AG10803 (cell line): ENCODE measurements at regions not wholly inside any gene's neighbourhood (a gene's known extent, or its start where the extent isn't known, plus 50 kb on each side); places are given as distances from the start of the nearest gene placed in this dataset.
"Not testable (repeated sequence)": the region's sequence is repeated elsewhere in the genome, so short reads cannot be mapped to it uniquely, and the experiment has no call there.

Experiments used
- DNase-seq: peaks from one replicate; pipeline ENCODE4 v3.0.0; 2010; ENCODE audit warnings: low read depth
- H3K4me3 ChIP-seq: 2 replicates; pipeline ENCODE4 v1.5.1; 2011; ENCODE audit warnings: mild to moderate bottlenecking, low read length, control low read depth
- CTCF ChIP-seq: conservative IDR thresholded peaks from 2 replicates; pipeline ENCODE4 v1.5.1; 2011; ENCODE audit warnings: mild to moderate bottlenecking, low read length, control low read depth, inconsistent platforms

- H3K4me3 ChIP-seq = no peak overlapping the region
- TF ChIP-seq CTCF = no peak
- no peak for DNase-seq
Observed at GRCh38 chr5:12625667-12626263, 721.5 kb upstream of the CTNND2 start.

DNA sequence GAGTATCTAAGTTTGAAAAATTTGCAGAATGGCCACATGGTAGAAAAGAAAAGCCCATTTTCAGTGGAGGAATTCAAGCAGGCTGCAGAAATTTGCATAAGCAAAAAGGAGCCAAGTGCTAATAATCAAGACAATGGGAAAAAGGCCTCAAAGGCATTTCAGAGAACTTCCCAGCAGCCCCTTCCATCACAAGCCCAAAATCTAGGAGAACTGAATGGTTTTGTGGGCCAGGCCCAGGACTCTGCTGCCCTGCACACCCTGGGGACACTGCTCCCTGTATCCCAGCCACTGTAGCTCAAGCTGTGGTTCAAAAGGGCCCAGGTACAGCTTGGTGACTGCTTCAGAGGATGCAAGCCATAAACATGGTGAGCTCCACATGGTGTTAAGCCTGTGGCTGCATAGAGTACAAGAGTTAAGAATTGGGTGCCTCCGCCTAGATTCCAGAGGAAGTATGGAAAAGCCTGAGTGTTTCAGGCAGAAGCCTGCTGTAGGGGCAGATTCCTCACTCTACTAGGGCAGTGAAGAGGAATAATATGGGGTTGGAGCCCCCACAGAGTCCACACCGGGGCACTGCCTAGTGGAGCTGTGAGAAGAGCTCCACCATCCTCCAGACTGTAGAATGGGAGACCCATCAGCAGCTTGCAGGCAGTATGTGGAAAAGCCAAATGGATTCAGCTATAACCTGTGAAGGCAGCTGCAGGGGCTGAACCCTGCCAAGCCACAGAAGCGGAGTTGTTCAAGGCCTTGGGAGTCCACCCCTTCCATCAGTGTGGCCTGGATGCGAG, 720.7 kb upstream of the CTNND2 start:
- no peak overlapping the region for H3K4me3 ChIP-seq
- TF ChIP-seq CTCF = no peak
- DNase-seq = no peak

DNA sequence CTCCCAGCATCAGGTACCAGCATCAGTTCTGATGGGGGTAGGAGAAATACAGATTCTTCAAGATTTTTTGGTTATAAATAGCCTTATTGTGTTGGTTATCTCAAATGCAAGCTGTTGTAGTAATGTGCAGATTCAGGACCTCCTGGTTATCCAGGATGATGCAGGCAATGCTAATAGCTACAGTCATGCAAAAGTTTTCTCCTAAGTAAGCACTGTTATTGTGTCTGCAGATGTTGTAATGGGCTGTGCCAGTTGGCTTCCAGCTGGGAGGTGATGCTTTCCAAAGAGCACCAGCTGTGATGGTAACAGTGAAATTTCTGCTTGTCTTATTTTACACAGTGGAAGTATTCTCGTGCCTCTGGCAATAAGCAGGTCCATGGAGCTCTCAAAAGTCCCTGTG, 719.2 kb upstream of the CTNND2 start:
- TF ChIP-seq CTCF = no peak
- no peak for DNase-seq
- no peak overlapping the region for H3K4me3 ChIP-seq

- DNase-seq = no peak
- no peak overlapping the region for H3K4me3 ChIP-seq
- TF ChIP-seq CTCF = no peak
Observed at GRCh38 chr5:12616093-12616492, 711.8 kb upstream of the CTNND2 start.

- TF ChIP-seq CTCF = no peak
- no peak for DNase-seq
- no peak overlapping the region for H3K4me3 ChIP-seq
Observed at GRCh38 chr5:12615141-12615820, 711.0 kb upstream of the CTNND2 start.

DNA sequence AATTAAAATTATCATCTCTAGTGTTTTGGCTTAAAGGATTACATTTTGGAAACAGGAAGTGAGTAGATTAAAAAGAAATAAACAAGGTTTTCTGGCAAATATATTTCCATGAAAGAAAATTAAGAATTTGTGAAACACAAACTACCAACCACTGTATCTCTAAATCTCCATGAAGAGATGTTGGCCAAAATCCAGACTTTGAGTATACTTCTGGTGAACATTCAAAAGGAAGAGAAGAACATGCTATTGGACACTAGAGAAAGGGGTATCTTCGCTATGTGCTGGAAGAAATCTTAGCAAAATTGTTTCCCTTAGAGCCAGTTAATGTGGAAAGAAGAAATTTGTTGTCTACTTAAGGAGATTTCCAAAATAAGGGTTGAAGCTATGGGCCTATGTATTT, 710.4 kb upstream of the CTNND2 start:
- no peak for DNase-seq
- TF ChIP-seq CTCF = no peak
- H3K4me3 ChIP-seq = no peak overlapping the region

DNA sequence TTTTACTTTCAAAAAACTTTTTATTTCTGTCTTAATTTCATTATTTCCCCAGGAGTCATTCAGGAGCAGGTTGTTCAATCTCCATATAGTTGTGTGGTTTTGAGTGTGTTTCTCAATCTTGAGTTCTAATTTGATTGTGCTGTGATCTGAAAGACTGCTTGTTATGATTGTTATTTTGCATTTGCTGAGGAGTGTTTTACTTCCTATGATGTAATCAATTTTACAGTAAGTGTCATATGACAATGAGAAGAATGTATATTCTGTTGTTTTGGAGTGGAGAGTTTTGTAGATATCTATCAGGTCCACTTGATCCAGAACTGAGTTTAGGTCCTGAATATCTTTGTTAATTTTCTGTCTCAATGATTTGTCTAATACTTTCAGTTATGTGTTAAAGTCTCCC, 706.9 kb upstream of the CTNND2 start:
- TF ChIP-seq CTCF = no peak
- no peak for DNase-seq
- no peak overlapping the region for H3K4me3 ChIP-seq

DNA sequence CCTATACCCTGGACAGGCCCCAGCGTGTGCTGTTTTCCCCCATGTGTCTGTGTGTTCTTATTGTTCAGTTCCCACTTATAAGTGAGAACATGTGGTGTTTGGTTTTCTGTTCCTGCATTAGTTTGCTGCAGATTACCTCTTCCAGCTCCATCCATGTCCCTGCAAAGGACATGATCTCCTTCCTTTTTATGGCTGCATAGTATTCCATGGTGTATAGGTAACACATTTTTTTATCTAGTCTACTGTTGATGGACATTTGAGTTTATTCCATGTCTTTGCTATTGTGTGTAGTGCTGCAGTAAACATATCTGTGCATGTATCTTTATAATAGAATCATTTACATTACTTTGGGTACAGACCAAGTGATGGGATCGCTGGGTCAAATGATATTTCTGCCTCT, 703.6 kb upstream of the CTNND2 start:
- not testable (repeated sequence) for H3K4me3 ChIP-seq, DNase-seq
